C4-2B (cell line): ENCODE measurements at regions not wholly inside any gene's neighbourhood (a gene's known extent, or its start where the extent isn't known, plus 50 kb on each side); places are given as distances from the start of the nearest gene placed in this dataset.

Experiments
- ZFX ChIP-seq: fragments of 450-650 bp; IDR thresholded peaks from 2 replicates; pipeline ENCODE4 v1.6.1; 2017
- TF ChIP-seq, protein P1 (sequence below): fragments of 450-650 bp; conservative IDR thresholded peaks from 2 replicates; pipeline ENCODE4 v1.5.1; 2017; ENCODE audit warnings: mild to moderate bottlenecking

DNA sequence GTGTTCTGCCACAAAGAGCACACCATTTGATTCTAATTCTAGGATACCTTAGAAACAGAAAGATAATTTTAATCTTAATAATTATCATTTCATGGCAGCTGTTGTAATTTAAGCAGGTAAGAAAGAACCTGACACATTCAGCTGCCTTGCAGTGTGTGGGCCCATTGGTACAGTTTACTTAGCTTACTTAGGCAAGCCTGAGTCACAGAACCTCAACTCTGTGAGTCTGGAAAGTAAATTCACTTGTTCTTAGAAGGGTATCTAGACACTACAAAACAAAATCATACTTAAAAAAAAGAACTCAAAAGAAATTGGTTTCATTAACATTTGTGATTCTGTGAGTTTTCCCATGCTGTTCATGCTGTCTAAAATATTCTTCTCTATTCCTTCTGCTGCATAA lies 956.3 kb upstream of the SLC39A10 start:
- TF ChIP-seq, protein P1, sequence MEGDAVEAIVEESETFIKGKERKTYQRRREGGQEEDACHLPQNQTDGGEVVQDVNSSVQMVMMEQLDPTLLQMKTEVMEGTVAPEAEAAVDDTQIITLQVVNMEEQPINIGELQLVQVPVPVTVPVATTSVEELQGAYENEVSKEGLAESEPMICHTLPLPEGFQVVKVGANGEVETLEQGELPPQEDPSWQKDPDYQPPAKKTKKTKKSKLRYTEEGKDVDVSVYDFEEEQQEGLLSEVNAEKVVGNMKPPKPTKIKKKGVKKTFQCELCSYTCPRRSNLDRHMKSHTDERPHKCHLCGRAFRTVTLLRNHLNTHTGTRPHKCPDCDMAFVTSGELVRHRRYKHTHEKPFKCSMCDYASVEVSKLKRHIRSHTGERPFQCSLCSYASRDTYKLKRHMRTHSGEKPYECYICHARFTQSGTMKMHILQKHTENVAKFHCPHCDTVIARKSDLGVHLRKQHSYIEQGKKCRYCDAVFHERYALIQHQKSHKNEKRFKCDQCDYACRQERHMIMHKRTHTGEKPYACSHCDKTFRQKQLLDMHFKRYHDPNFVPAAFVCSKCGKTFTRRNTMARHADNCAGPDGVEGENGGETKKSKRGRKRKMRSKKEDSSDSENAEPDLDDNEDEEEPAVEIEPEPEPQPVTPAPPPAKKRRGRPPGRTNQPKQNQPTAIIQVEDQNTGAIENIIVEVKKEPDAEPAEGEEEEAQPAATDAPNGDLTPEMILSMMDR: no peak
- TF ChIP-seq ZFX: no peak
